HepG2 (cell line): ENCODE measurements at regions not wholly inside any gene's neighbourhood (a gene's known extent, or its start where the extent isn't known, plus 50 kb on each side); places are given as distances from the start of the nearest gene placed in this dataset.

Experiments used
- ATF1 ChIP-seq: IDR thresholded peaks from 2 replicates; pipeline ENCODE4 v1.6.1; 2016; ENCODE audit warnings: mild to moderate bottlenecking, control low read depth
- ISX ChIP-seq: sonication (generic); formaldehyde crosslinking; conservative IDR thresholded peaks from 2 replicates; pipeline ENCODE4 v1.5.0; 2020; ENCODE audit warnings: missing genetic modification reagents
- POLR2A ChIP-seq, 2 experiments: IDR thresholded peaks; 2 replicates each; pipeline ENCODE4 v1.6.1; 2011; ENCODE audit warnings: low read depth in 2 of 2, low read length in 2 of 2, mild to moderate bottlenecking in 1 of 2, moderate library complexity in 1 of 2; ENCODE audit not compliant: insufficient read depth in 1 of 2
- TEAD3 ChIP-seq: optimal IDR thresholded peaks from 2 replicates; pipeline ENCODE3; 2016; ENCODE audit warnings: borderline replicate concordance
- ZBTB34 ChIP-seq: sonication (generic); formaldehyde crosslinking; IDR thresholded peaks from 2 replicates; pipeline ENCODE4 v1.8.0; 2022; ENCODE audit warnings: mild to moderate bottlenecking, missing genetic modification reagents
- ZNF75D ChIP-seq: sonication (generic); formaldehyde crosslinking; IDR thresholded peaks from 2 replicates; pipeline ENCODE4 v1.8.1; 2023; ENCODE audit warnings: missing genetic modification reagents, mild to moderate bottlenecking, borderline replicate concordance
- TF ChIP-seq, protein P1 (sequence below): sonication (generic); formaldehyde crosslinking; IDR thresholded peaks from 2 replicates; pipeline ENCODE4 v1.5.0; 2020; ENCODE audit warnings: mild to moderate bottlenecking, missing genetic modification reagents, moderate library complexity

DNA sequence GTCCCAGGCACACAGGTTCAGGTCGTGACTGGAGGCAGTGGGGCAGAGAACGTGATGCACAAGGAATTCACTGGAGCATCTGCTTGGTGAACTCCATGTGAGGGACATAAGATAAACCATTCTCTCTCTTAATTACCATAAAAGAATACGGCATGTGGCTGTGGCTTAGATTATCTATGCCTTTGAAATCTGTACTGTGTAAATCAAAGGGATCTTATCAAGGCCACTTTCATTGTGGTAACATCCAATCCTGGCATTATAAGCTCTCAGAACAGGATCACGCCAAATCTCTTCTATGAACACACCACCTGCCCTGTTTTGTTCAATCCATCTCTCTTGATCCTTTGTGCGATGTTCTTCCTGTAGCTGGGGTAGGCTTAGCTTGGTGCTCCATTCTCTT, 192.3 kb downstream of the SPATA18 start:
- no peak for TF ChIP-seq ATF1 (CRISPR knock-in tag)
- TF ChIP-seq ZNF75D (CRISPR knock-in tag) = no peak
- TF ChIP-seq, protein P1, sequence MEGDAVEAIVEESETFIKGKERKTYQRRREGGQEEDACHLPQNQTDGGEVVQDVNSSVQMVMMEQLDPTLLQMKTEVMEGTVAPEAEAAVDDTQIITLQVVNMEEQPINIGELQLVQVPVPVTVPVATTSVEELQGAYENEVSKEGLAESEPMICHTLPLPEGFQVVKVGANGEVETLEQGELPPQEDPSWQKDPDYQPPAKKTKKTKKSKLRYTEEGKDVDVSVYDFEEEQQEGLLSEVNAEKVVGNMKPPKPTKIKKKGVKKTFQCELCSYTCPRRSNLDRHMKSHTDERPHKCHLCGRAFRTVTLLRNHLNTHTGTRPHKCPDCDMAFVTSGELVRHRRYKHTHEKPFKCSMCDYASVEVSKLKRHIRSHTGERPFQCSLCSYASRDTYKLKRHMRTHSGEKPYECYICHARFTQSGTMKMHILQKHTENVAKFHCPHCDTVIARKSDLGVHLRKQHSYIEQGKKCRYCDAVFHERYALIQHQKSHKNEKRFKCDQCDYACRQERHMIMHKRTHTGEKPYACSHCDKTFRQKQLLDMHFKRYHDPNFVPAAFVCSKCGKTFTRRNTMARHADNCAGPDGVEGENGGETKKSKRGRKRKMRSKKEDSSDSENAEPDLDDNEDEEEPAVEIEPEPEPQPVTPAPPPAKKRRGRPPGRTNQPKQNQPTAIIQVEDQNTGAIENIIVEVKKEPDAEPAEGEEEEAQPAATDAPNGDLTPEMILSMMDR (CRISPR knock-in tag) = no peak
- no peak for TF ChIP-seq ISX
- TF ChIP-seq POLR2A (IDR thresholded peaks at IDR 0.05; ENCODE audit: insufficient read depth in 1 of 2, low read depth in 2 of 2, low read length in 2 of 2) = no peak
- TF ChIP-seq TEAD3 (CRISPR knock-in tag) = no peak
- no peak for TF ChIP-seq ZBTB34 (CRISPR knock-in tag)
